Glutamatergic neuron (in vitro differentiated cells): ENCODE measurements at regions not wholly inside any gene's neighbourhood (a gene's known extent, or its start where the extent isn't known, plus 50 kb on each side); places are given as distances from the start of the nearest gene placed in this dataset.
A peak's percentile ranks its signal among the peaks of the same experiment; 100 is the strongest.

Experiments
- DNase-seq: peaks from one replicate; pipeline ENCODE4 v3.0.0; 2022
- H3K27ac Mint-ChIP-seq: one replicate; pipeline ENCODE4 v1.8.0; 2020; ENCODE audit warnings: mild to moderate bottlenecking, mixed read lengths, inconsistent platforms; ENCODE audit not compliant: unreplicated experiment
- H3K27me3 Mint-ChIP-seq: one replicate; pipeline ENCODE4 v1.8.0; 2020; ENCODE audit warnings: mild to moderate bottlenecking, moderate library complexity, mixed read lengths, inconsistent platforms; ENCODE audit not compliant: unreplicated experiment
- H3K36me3 Mint-ChIP-seq: one replicate; pipeline ENCODE4 v1.8.0; 2020; ENCODE audit warnings: mild to moderate bottlenecking, mixed read lengths, inconsistent platforms; ENCODE audit not compliant: unreplicated experiment
- H3K4me1 Mint-ChIP-seq: one replicate; pipeline ENCODE4 v1.8.0; 2020; ENCODE audit warnings: mild to moderate bottlenecking, low read depth, mixed read lengths, inconsistent platforms; ENCODE audit not compliant: unreplicated experiment
- H3K4me3 Mint-ChIP-seq: one replicate; pipeline ENCODE4 v1.8.0; 2020; ENCODE audit warnings: mild to moderate bottlenecking, mixed read lengths, inconsistent platforms; ENCODE audit not compliant: unreplicated experiment
- H3K9me3 Mint-ChIP-seq: one replicate; pipeline ENCODE4 v1.8.0; 2020; ENCODE audit warnings: mild to moderate bottlenecking, moderate library complexity, mixed read lengths, inconsistent platforms; ENCODE audit not compliant: unreplicated experiment
- CTCF ChIP-seq: fragments of 200-600 bp; sonication (generic); IDR thresholded peaks from one replicate; pipeline ENCODE4 v1.5.0; 2021; ENCODE audit not compliant: partially characterized antibody, unreplicated experiment

DNA sequence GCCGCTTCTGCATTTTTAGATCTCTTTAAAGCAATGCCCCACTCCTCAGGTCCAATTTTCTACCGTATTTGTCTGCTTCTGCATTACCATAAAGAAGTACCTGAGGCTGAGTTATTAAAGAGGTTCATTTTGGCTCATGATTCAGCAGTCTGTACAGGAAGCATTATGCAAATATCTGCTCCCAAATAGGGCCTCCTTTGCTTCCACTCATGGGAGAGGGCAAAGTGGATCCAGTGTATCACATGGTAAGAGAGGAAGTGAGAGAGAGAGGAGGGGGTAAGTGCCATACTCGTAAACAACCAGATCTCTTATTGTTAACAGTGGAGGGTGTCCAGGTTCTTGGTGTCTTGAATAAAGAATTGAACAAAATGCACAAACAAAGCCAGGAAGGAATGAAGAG lies 316.1 kb upstream of the SEL1L start:
- H3K4me1 Mint-ChIP-seq = no peaks in the 10 kb centered on the region
- H3K9me3 Mint-ChIP-seq = peaks cover 2% of the 10 kb centered on the region
- H3K27ac Mint-ChIP-seq = no peak overlapping the region
- no peak for TF ChIP-seq CTCF
- DNase-seq = no peak
- no peak overlapping the region for H3K4me3 Mint-ChIP-seq
- peaks cover 19% of the 10 kb centered on the region for H3K36me3 Mint-ChIP-seq
- H3K27me3 Mint-ChIP-seq = no peaks in the 10 kb centered on the region

GRCh38 chr14:81855007-81855406 lies 321.4 kb upstream of the SEL1L start:
- Mint-ChIP-seq H3K9me3 (peaks cover 6% of the 10 kb centered on the region), H3K27me3 (no peaks in the 10 kb centered on the region), H3K36me3 (peaks cover 25% of the 10 kb centered on the region), H3K27ac (no peak overlapping the region), H3K4me3 (no peak overlapping the region), H3K4me1 (no peaks in the 10 kb centered on the region)
- no peak for TF ChIP-seq CTCF
- no peak for DNase-seq

GRCh38 chr14:81859046-81859445 lies 325.4 kb upstream of the SEL1L start:
- H3K4me3 Mint-ChIP-seq = no peak overlapping the region
- peaks cover 25% of the 10 kb centered on the region for H3K36me3 Mint-ChIP-seq
- no peak for TF ChIP-seq CTCF
- H3K4me1 Mint-ChIP-seq = no peaks in the 10 kb centered on the region
- peaks cover 6% of the 10 kb centered on the region for H3K9me3 Mint-ChIP-seq
- no peak for DNase-seq
- no peak overlapping the region for H3K27ac Mint-ChIP-seq
- no peaks in the 10 kb centered on the region for H3K27me3 Mint-ChIP-seq

- Mint-ChIP-seq H3K27me3 (no peaks in the 10 kb centered on the region), H3K4me1 (no peaks in the 10 kb centered on the region), H3K27ac (no peak overlapping the region), H3K9me3 (peaks cover 1% of the 10 kb centered on the region), H3K36me3 (no peaks in the 10 kb centered on the region), H3K4me3 (no peak overlapping the region)
- no peak for DNase-seq
- peak; percentile 18 for TF ChIP-seq CTCF
Measured at GRCh38 chr14:81868172-81868571, 334.5 kb upstream of the SEL1L start.

- no peak for TF ChIP-seq CTCF
- no peaks in the 10 kb centered on the region for H3K27me3 Mint-ChIP-seq
- H3K9me3 Mint-ChIP-seq = peaks cover 5% of the 10 kb centered on the region
- no peak overlapping the region for H3K27ac Mint-ChIP-seq
- no peak overlapping the region for H3K4me3 Mint-ChIP-seq
- H3K4me1 Mint-ChIP-seq = no peaks in the 10 kb centered on the region
- DNase-seq = no peak
- H3K36me3 Mint-ChIP-seq = peaks cover 14% of the 10 kb centered on the region
Measured at GRCh38 chr14:81871706-81872105, 338.1 kb upstream of the SEL1L start.
